CD4-positive, CD25-positive, alpha-beta regulatory T cell (primary cell): ENCODE measurements at regions not wholly inside any gene's neighbourhood (a gene's known extent, or its start where the extent isn't known, plus 50 kb on each side); places are given as distances from the start of the nearest gene placed in this dataset.

ENCODE experiments used
- ATAC-seq, 2 donors: fragments of 150-1000 bp; cut with Tn5 transposase; one replicate each; pipeline ENCODE4 v1.10.0; 2021; ENCODE audit warnings: low read depth in 2 of 2, moderate number of reproducible peaks in 2 of 2, moderate library complexity in 1 of 2
- DNase-seq, 3 donors: peaks; one replicate each; pipeline versions ENCODE4 v3.0.0 to v3.0.0-alpha.2; 2012 to 2022; ENCODE audit warnings: mixed read lengths in 1 of 3
- H3K27ac ChIP-seq: one replicate; pipeline ENCODE4 v1.7.0; 2013; ENCODE audit warnings: mild to moderate bottlenecking, low read length; ENCODE audit not compliant: insufficient read depth, poor library complexity, severe bottlenecking
- H3K27me3 ChIP-seq: one replicate; pipeline ENCODE4 v1.7.0; 2013; ENCODE audit warnings: low read length; ENCODE audit not compliant: control insufficient read depth, insufficient read depth
- H3K36me3 ChIP-seq: one replicate; pipeline ENCODE4 v1.7.0; 2013; ENCODE audit warnings: mild to moderate bottlenecking, low read length, moderate library complexity; ENCODE audit not compliant: control insufficient read depth, insufficient read depth
- H3K4me1 ChIP-seq: 2 replicates; pipeline ENCODE4 v1.7.0; 2013; ENCODE audit warnings: mild to moderate bottlenecking, low read length; ENCODE audit not compliant: insufficient read depth, control insufficient read depth, poor library complexity, severe bottlenecking
- H3K4me3 ChIP-seq: one replicate; pipeline ENCODE4 v1.7.0; 2013; ENCODE audit warnings: low read depth, mild to moderate bottlenecking, low read length, moderate library complexity
- H3K9me3 ChIP-seq, 2 experiments: 1 replicate in 1 of 2; 2 replicates in 1 of 2; pipeline ENCODE4 v1.7.0; 2013; ENCODE audit warnings: low read length in 2 of 2, mild to moderate bottlenecking in 1 of 2, moderate library complexity in 1 of 2; ENCODE audit not compliant: control insufficient read depth in 2 of 2
- H3K27ac Mint-ChIP-seq, 3 donors: one replicate each; pipeline ENCODE4 v1.8.0; 2020 to 2022; ENCODE audit warnings: mild to moderate bottlenecking in 3 of 3, mixed read lengths in 3 of 3, moderate library complexity in 2 of 3
- H3K27me3 Mint-ChIP-seq: one replicate; pipeline ENCODE4 v1.8.0; 2022; ENCODE audit warnings: mild to moderate bottlenecking, mixed read lengths
- H3K36me3 Mint-ChIP-seq: one replicate; pipeline ENCODE4 v1.8.0; 2020; ENCODE audit warnings: mixed read lengths
- H3K4me1 Mint-ChIP-seq, 4 donors: one replicate each; pipeline ENCODE4 v1.8.0; 2020 to 2022; ENCODE audit warnings: mixed read lengths in 4 of 4, mild to moderate bottlenecking in 1 of 4
- H3K4me3 Mint-ChIP-seq, 4 donors: one replicate each; pipeline ENCODE4 v1.8.0; 2020 to 2022; ENCODE audit warnings: mild to moderate bottlenecking in 4 of 4, mixed read lengths in 4 of 4, moderate library complexity in 3 of 4
- H3K9me3 Mint-ChIP-seq, 7 donors: one replicate each; pipeline ENCODE4 v1.8.0; 2020 to 2022; ENCODE audit warnings: mixed read lengths in 7 of 7, mild to moderate bottlenecking in 3 of 7, moderate library complexity in 2 of 7

- Histone ChIP-seq H3K27ac (no peak overlapping the region), H3K4me3 (no peak overlapping the region), H3K27me3 (no peaks in the 10 kb centered on the region), H3K36me3 (no peaks in the 10 kb centered on the region), H3K9me3 (no peaks in the 10 kb centered on the region), H3K4me1 (no peaks in the 10 kb centered on the region)
- no peak overlapping the region for H3K4me3 Mint-ChIP-seq
- ATAC-seq (no peak), DNase-seq (no peak)
- H3K27me3 Mint-ChIP-seq, result no peaks in the 10 kb centered on the region
- no peaks in the 10 kb centered on the region for H3K4me1 Mint-ChIP-seq
- H3K36me3 Mint-ChIP-seq, result no peaks in the 10 kb centered on the region
- H3K27ac Mint-ChIP-seq, result no peak overlapping the region
- H3K9me3 Mint-ChIP-seq, result peaks cover 0 to 5% (median 0%) of the 10 kb centered on the region in 7 donors
These were observed 175.9 kb upstream of the FN1 start for GRCh38 chr2:215611609-215612386.

- Histone ChIP-seq H3K27me3 (no peaks in the 10 kb centered on the region), H3K36me3 (no peaks in the 10 kb centered on the region), H3K27ac (no peak overlapping the region), H3K9me3 (no peaks in the 10 kb centered on the region), H3K4me3 (no peak overlapping the region), H3K4me1 (no peaks in the 10 kb centered on the region)
- no peak for ATAC-seq
- H3K27me3 Mint-ChIP-seq, result no peaks in the 10 kb centered on the region
- peaks cover 0 to 5% (median 0%) of the 10 kb centered on the region in 7 donors for H3K9me3 Mint-ChIP-seq
- H3K36me3 Mint-ChIP-seq, result no peaks in the 10 kb centered on the region
- no peak overlapping the region for H3K27ac Mint-ChIP-seq
- H3K4me3 Mint-ChIP-seq, result no peak overlapping the region
- DNase-seq, result no peak
- no peaks in the 10 kb centered on the region for H3K4me1 Mint-ChIP-seq
These were observed 173.5 kb upstream of the FN1 start for GRCh38 chr2:215609089-215610032.

GRCh38 chr2:215607766-215608165 is 171.9 kb upstream of the FN1 start:
- Mint-ChIP-seq H3K36me3 (no peaks in the 10 kb centered on the region), H3K27ac (no peak overlapping the region), H3K4me1 (no peaks in the 10 kb centered on the region), H3K4me3 (no peak overlapping the region), H3K9me3 (peaks cover 0 to 5% (median 0%) of the 10 kb centered on the region in 7 donors), H3K27me3 (no peaks in the 10 kb centered on the region)
- H3K4me3 ChIP-seq, result no peak overlapping the region
- ATAC-seq (no peak), DNase-seq (no peak)
- H3K27ac ChIP-seq, result no peak overlapping the region
- H3K27me3 ChIP-seq, result no peaks in the 10 kb centered on the region
- no peaks in the 10 kb centered on the region for H3K9me3 ChIP-seq
- no peaks in the 10 kb centered on the region for H3K36me3 ChIP-seq
- no peaks in the 10 kb centered on the region for H3K4me1 ChIP-seq

GRCh38 chr2:215606219-215606618 is 170.4 kb upstream of the FN1 start:
- H3K27ac ChIP-seq, result no peak overlapping the region
- no peak overlapping the region for H3K4me3 Mint-ChIP-seq
- no peaks in the 10 kb centered on the region for H3K9me3 ChIP-seq
- H3K9me3 Mint-ChIP-seq, result peaks cover 0 to 2% (median 0%) of the 10 kb centered on the region in 7 donors
- no peak overlapping the region for H3K4me3 ChIP-seq
- DNase-seq, result no peak
- no peak overlapping the region for H3K27ac Mint-ChIP-seq
- no peaks in the 10 kb centered on the region for H3K4me1 ChIP-seq
- no peaks in the 10 kb centered on the region for H3K27me3 Mint-ChIP-seq
- ATAC-seq, result no peak
- no peaks in the 10 kb centered on the region for H3K36me3 ChIP-seq
- H3K4me1 Mint-ChIP-seq, result no peaks in the 10 kb centered on the region
- no peaks in the 10 kb centered on the region for H3K36me3 Mint-ChIP-seq
- H3K27me3 ChIP-seq, result no peaks in the 10 kb centered on the region

- no peaks in the 10 kb centered on the region for H3K4me1 Mint-ChIP-seq
- no peak overlapping the region for H3K27ac ChIP-seq
- H3K9me3 ChIP-seq, result no peaks in the 10 kb centered on the region
- H3K36me3 Mint-ChIP-seq, result no peaks in the 10 kb centered on the region
- no peak overlapping the region for H3K4me3 ChIP-seq
- H3K36me3 ChIP-seq, result no peaks in the 10 kb centered on the region
- ATAC-seq, result no peak
- H3K4me3 Mint-ChIP-seq, result no peak overlapping the region
- DNase-seq, result no peak
- no peaks in the 10 kb centered on the region for H3K27me3 Mint-ChIP-seq
- no peaks in the 10 kb centered on the region for H3K27me3 ChIP-seq
- H3K4me1 ChIP-seq, result no peaks in the 10 kb centered on the region
- no peak overlapping the region for H3K27ac Mint-ChIP-seq
- H3K9me3 Mint-ChIP-seq, result peaks cover 0 to 1% (median 0%) of the 10 kb centered on the region in 7 donors
These were observed 169.3 kb upstream of the FN1 start for GRCh38 chr2:215605214-215605613.

- no peaks in the 10 kb centered on the region for H3K27me3 Mint-ChIP-seq
- Histone ChIP-seq H3K4me3 (no peak overlapping the region), H3K27ac (no peak overlapping the region), H3K36me3 (no peaks in the 10 kb centered on the region), H3K4me1 (no peaks in the 10 kb centered on the region), H3K27me3 (no peaks in the 10 kb centered on the region), H3K9me3 (no peaks in the 10 kb centered on the region)
- no peak overlapping the region for H3K4me3 Mint-ChIP-seq
- peaks cover 0 to 1% (median 0%) of the 10 kb centered on the region in 7 donors for H3K9me3 Mint-ChIP-seq
- no peak overlapping the region for H3K27ac Mint-ChIP-seq
- DNase-seq (no peak), ATAC-seq (no peak)
- H3K4me1 Mint-ChIP-seq, result no peaks in the 10 kb centered on the region
- no peaks in the 10 kb centered on the region for H3K36me3 Mint-ChIP-seq
These were observed 168.7 kb upstream of the FN1 start for GRCh38 chr2:215604606-215605005.

GRCh38 chr2:215603440-215603839 is 167.6 kb upstream of the FN1 start:
- Mint-ChIP-seq H3K36me3 (no peaks in the 10 kb centered on the region), H3K9me3 (peaks cover 0 to 1% (median 0%) of the 10 kb centered on the region in 7 donors), H3K4me3 (no peak overlapping the region), H3K27me3 (no peaks in the 10 kb centered on the region), H3K27ac (no peak overlapping the region), H3K4me1 (no peaks in the 10 kb centered on the region)
- Histone ChIP-seq H3K36me3 (no peaks in the 10 kb centered on the region), H3K27me3 (no peaks in the 10 kb centered on the region), H3K4me3 (no peak overlapping the region), H3K4me1 (no peaks in the 10 kb centered on the region), H3K27ac (no peak overlapping the region), H3K9me3 (no peaks in the 10 kb centered on the region)
- DNase-seq (no peak), ATAC-seq (no peak)
